GM12891 (cell line): ENCODE measurements at regions not wholly inside any gene's neighbourhood (a gene's known extent, or its start where the extent isn't known, plus 50 kb on each side); places are given as distances from the start of the nearest gene placed in this dataset.

Experiments used
- PAX5 ChIP-seq: IDR thresholded peaks from 2 replicates; pipeline ENCODE4 v1.6.1; 2011; ENCODE audit warnings: low read length, moderate library complexity, mild to moderate bottlenecking; ENCODE audit not compliant: insufficient read depth, severe bottlenecking
- POLR2A ChIP-seq: IDR thresholded peaks from 2 replicates; pipeline ENCODE4 v1.6.1; 2011; ENCODE audit warnings: low read depth, low read length, control low read depth
- POLR2AphosphoS5 ChIP-seq: IDR thresholded peaks from 2 replicates; pipeline ENCODE4 v1.6.1; 2011; ENCODE audit warnings: low read depth, low read length, control low read depth
- POU2F2 ChIP-seq: IDR thresholded peaks from 2 replicates; pipeline ENCODE4 v1.6.1; 2011; ENCODE audit warnings: low read depth, mild to moderate bottlenecking, control low read depth, low read length, moderate library complexity
- SPI1 ChIP-seq: IDR thresholded peaks from 2 replicates; pipeline ENCODE4 v1.6.1; 2011; ENCODE audit warnings: low read depth, low read length, control low read depth
- TAF1 ChIP-seq: IDR thresholded peaks from 2 replicates; pipeline ENCODE4 v1.6.1; 2011; ENCODE audit warnings: low read depth, low read length, control low read depth

GRCh38 chr7:83306502-83306901 is 143.8 kb upstream of the PCLO start:
- no peak for TF ChIP-seq POLR2AphosphoS5
- TF ChIP-seq POLR2A = no peak
- no peak for TF ChIP-seq TAF1
- TF ChIP-seq PAX5 = no peak
- no peak for TF ChIP-seq SPI1
- no peak for TF ChIP-seq POU2F2
